Inflammatory macrophage treated with lipopolysaccharide for 4 hours (primary cell): ENCODE measurements at regions not wholly inside any gene's neighbourhood (a gene's known extent, or its start where the extent isn't known, plus 50 kb on each side); places are given as distances from the start of the nearest gene placed in this dataset.
"Not testable (repeated sequence)": the region's sequence is repeated elsewhere in the genome, so short reads cannot be mapped to it uniquely, and the experiment has no call there.

Experiments
- DNase-seq: peaks from one replicate; pipeline ENCODE4 v3.0.0-alpha.2; 2020

DNA sequence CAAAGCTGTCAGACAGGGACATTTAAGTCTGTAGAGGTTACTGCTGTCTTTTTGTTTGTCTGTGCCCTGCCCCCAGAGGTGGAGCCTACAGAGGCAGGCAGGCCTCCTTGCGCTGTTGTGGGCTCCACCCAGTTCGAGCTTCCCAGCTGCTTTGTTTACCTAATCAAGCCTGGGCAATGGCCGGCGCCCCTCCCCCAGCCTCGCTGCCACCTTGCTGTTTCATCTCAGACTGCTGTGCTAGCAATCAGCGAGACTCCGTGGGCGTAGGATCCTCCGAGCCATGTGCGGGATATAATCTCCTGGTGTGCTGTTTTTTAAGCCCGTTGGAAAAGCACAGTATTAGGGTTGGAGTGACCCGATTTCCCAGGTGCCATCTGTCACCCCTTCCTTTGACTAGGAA lies 454.2 kb upstream of the CCDC196 start:
- DNase-seq = not testable (repeated sequence)

GRCh38 chr14:66032800-66033199 lies 453.4 kb upstream of the CCDC196 start:
- DNase-seq = no peak

DNA sequence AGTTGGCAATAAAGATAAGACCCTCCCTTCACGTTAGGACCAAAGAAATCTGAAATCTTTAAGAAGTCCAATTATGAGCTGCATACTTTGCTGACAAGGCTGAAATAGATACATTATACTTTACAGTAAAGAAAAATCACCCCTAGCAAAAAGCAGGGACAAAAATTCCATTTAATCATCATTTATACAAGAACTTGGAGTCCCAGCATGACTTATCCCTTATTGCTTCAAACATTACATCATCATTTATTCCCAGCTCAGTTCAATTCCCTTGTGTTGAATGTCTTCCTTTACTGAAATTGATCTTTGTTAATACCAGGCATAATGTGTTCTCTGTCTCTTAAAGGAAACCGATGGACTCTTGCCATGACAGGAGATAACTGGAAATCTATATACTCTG lies 449.6 kb upstream of the CCDC196 start:
- no peak for DNase-seq

DNA sequence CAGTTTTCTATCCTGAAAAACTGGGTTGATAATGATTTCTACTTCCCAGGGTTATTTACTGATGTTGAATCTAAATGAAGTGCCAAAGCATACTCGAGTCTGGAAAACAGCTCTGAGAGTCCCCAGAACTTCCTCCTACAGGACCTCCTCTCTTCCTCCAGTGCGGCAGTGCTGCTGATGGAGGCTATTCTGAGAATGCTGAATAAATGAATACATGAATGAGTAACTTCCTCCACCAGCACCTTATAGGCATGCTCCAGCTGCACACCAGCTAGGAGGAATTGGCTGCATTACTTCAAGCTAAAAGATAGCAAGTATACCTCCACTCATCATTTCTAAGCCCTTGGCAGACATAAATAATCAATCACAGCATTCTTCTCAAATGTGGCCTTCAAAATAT lies 448.8 kb upstream of the CCDC196 start:
- DNase-seq = peak; percentile 2

GRCh38 chr14:66038212-66038611 lies 448.0 kb upstream of the CCDC196 start:
- DNase-seq = no peak

DNA sequence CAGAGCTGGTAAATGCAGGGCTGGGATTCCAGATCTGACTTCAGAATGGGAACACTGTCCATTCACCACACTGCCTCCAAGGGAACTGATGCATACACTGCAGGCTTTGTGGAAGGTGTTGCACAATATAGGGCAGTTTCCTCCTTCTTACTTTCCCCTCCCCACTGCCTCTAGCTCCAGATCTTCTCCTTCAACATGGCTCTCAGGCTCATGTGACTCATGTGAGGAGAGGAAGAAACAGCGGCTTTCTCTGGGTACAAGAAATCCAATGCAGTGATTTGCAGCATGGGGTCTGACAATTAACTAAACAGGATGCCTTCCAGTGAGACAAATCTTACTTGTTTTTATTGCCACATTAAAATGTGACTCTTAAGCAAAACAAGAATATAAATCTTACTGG lies 447.6 kb upstream of the CCDC196 start:
- DNase-seq = peak; percentile 70

DNA sequence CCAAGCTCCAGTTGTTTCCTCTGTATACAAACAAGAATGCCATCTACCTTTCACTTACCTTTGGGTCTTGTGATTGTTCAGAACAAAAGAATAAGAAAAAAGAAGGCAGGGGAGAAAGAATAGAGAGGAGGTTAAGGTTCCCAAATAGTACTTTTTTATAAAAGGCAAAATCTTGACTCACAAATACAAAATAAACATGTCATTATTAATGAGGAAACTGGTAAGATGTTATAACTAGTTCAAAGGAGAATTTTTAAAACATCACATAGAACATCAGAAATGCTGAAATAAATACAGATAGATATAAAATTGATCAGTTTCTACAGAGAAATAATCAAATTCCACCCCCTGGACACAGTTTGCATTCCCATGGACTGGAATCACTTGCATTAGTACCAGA lies 446.7 kb upstream of the CCDC196 start:
- DNase-seq = no peak

- no peak for DNase-seq
Observed at GRCh38 chr14:66041582-66041981, 444.6 kb upstream of the CCDC196 start.

DNA sequence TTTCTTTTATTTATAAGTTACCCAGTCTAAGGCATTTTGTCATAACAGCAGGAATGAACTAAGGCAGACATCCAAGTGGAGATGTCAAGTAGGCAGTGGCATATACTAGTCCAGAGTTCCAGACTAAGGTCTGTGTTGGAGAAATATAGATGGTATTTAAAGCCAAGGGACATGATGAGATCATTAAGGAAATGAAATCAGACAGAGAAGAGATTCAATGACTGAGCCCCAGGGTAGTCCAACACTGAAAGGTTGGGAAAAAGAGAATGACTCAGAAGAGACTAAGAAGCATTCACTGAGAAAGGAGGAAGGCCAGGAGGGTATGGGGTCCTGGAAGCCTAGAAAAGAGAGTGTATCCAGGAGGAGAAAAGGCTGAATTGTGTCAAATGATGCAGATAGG lies 442.2 kb upstream of the CCDC196 start:
- DNase-seq = peak; percentile 1

DNA sequence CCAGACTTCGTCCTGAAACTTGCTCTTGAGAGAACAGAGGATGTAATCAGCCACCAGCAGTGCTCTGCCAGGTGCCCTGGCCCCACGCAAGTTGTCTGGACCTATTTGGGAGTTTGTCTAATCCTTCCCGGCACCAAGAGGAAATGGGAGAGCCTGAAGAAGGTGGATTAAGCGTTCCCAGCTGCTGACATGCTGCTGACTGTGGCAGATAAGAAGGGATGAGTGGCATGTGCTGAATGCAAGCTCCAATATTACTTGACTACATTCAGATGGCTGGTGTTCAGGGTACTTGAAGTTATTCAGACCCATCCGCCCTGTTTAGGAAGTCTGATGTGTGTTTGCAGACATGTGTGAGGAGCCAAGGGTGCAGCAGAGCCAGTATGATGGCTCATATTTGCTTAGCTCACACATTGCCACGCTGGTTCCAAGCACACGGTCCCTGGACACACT lies 440.6 kb upstream of the CCDC196 start:
- no peak for DNase-seq

DNA sequence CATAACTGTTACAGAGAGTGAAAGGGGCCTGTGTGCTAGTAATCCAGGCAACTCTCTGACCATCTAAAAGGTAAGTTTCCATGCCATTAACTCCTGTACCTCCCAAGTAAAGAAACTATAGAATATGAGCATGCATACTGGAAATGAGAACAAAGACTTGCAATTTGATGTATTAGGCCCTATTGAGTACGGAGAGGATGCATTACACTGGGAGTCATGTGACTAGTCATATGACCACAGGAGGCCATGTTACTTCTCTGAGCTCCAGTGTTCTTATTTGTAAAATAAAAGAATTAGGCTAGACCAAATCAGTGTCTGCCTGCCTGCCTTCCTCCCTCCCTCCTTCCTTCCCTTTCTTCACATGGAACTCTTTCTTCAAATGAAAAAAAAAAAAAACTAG lies 440.1 kb upstream of the CCDC196 start:
- no peak for DNase-seq

DNA sequence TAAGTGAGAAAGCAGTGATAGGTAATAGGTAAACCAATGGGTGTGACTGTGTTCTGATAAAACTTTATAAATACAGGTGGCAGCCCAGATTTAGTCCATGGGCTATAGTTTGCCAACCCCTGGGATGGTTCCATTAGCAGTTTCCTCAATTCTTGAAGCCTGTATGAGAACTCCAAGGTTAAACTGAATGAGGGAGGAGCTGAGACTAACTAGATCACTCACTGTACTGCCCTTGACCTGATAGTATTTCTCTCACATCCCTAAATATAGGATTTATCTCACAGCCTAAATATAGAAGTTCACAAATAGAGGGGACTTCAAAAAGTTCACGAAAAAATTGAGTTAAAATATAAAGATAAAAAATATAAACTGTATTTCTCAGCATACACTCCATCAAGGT lies 439.6 kb upstream of the CCDC196 start:
- DNase-seq = no peak

DNA sequence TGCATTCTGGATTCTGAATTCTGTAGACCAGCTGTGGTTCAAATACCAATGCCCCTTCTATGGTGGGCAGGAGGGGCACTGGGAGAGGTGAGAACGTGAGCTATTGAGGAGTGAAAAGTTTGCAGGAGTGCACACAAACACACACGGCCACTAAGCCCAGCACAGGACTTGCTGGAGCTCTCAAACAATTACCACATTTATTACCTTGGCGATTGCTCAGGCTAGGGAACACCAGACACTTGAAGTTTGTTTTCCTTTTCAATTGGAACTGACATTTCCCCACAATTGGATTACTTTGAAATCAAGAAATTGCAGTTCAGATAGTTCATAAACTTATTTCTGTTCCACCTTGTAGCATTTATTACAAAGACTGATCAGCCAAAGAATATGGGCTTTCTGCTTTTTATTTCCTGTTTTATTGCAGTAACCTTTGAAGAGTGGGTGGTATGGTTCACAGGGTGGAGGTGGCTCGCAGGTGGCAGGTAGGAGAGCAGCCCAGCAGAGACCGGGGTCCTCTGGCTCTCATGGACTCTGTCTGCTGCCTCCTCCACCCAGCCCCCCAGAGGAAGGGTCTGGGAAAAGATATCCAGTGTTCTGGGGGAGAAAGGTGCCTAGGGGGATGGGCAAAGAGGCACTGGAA lies 429.8 kb upstream of the CCDC196 start:
- no peak for DNase-seq

GRCh38 chr14:66056926-66057552 lies 429.1 kb upstream of the CCDC196 start:
- no peak for DNase-seq

- DNase-seq = no peak
Observed at GRCh38 chr14:66065188-66065587, 421.0 kb upstream of the CCDC196 start.

- DNase-seq = no peak
Observed at GRCh38 chr14:66066981-66067776, 419.0 kb upstream of the CCDC196 start.

DNA sequence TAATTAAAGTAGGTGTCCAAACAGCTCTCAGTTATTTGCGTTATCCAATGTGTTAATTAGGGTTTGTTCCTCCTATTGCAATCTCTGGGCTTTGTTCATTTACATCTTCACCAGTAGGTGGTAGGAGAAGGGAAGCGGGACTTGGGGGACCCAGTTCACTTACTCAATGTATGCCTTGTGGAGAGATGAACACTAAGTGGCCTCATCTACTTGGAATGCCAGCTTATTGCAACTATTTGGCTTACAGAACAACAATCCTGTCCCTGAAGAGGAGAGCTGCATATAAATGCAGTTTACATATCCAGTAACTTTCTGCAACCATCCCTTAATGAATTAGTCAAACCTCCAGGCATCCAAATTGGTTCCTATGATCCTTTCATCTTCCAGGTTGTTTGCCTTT lies 417.1 kb upstream of the CCDC196 start:
- no peak for DNase-seq

DNA sequence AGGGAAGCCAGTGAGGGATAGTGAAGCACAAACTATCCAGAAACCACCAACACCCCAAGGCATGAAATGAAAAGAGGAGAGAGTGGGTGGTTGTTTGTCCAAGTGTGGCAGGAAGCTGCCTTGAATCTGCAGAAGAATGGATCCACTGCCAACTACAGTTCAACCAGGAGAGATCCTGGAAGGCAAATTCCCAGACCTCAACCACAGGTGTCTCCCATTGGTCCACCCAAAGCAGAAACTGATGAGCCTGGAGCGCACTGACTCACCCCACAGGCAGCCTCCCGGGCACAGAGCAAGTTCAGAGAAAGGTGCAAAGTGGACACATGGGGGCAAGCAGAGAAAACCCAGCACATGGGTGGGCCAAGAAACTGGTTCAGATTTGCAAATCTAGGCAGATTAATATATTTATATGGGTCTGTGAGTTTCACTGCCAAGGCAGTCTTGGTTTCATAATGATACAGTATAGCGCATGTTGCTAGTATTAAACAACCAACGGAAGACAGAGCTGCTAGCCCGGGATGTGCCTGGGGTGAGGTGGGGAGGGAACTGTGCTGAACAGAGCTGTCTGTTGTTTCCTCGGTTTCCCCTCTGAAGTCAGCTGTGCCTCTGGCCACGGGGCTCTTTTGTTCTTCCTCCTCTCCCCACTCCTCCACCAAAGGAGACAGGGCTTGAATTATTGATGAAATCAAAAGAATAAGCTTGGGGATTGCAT lies 416.2 kb upstream of the CCDC196 start:
- no peak for DNase-seq

- peak; percentile 18 for DNase-seq
Observed at GRCh38 chr14:66070542-66071319, 415.4 kb upstream of the CCDC196 start.

DNA sequence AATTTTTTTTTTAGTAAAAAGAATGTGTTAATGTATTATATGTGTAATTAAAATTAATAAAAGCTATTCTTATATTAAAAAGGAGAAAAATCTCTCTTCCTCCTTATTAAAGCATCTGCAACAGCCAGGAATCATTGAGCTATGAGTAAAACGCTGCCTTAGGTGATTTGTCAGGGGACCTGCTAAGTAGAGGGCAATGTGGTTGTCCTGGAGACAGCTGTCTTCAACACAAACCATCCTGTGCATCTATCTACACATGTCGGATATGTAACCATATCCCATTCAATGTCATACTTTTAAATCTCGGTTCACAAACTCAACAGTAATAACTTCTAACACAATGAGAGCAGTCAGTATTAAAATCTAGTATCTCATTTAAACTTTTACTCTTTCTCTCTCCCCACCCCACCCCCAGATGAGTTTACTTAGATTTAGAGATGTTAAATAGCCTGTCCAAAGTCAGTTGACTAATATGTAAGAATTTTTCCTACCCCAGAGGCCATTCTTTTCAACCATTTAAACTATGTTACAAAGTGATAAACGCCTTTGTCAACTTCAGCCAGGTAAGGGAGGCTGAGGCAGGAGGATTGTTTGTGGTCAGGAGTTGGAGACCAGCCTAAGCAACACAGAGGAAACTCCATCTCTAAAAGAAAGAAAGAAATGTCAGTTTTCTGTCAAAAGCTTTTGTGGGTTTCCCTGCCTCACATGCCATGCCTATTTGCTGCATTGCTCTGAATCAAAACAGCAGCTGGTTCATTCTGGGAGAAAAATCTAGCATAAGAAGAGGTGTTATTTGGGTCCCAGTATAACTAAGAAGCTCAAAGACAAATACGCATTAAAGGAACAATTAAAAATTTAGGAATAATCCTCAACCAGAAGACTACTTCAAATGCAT lies 413.7 kb upstream of the CCDC196 start:
- no peak for DNase-seq

GRCh38 chr14:66074537-66074936 lies 411.6 kb upstream of the CCDC196 start:
- no peak for DNase-seq

GRCh38 chr14:66076176-66076575 lies 410.0 kb upstream of the CCDC196 start:
- no peak for DNase-seq
